Stimulated activated naive CD8-positive, alpha-beta T cell treated with anti-CD3 and anti-CD28 coated beads, Interleukin-15, Interleukin-2, amounts not matched to agents 100 ng/mL and 50 ng/mL, for 24 hours (primary cell): ENCODE measurements at regions not wholly inside any gene's neighbourhood (a gene's known extent, or its start where the extent isn't known, plus 50 kb on each side); places are given as distances from the start of the nearest gene placed in this dataset.
"Not testable (repeated sequence)": the region's sequence is repeated elsewhere in the genome, so short reads cannot be mapped to it uniquely, and the experiment has no call there.

Source experiments
- H3K27ac Mint-ChIP-seq: one replicate; pipeline ENCODE4 v1.8.0; 2021; ENCODE audit warnings: mild to moderate bottlenecking, mixed read lengths
- H3K27me3 Mint-ChIP-seq: one replicate; pipeline ENCODE4 v1.8.0; 2021; ENCODE audit warnings: mixed read lengths
- H3K36me3 Mint-ChIP-seq: one replicate; pipeline ENCODE4 v1.8.0; 2021; ENCODE audit warnings: low read depth, mixed read lengths
- H3K4me1 Mint-ChIP-seq: one replicate; pipeline ENCODE4 v1.8.0; 2021; ENCODE audit warnings: low read depth, mixed read lengths
- H3K4me3 Mint-ChIP-seq: one replicate; pipeline ENCODE4 v1.8.0; 2021; ENCODE audit warnings: mild to moderate bottlenecking, mixed read lengths
- H3K9me3 Mint-ChIP-seq: one replicate; pipeline ENCODE4 v1.8.0; 2021; ENCODE audit warnings: mixed read lengths

- Mint-ChIP-seq H3K36me3 (no peaks in the 10 kb centered on the region), H3K4me3 (no peak overlapping the region), H3K9me3 (peaks cover 3% of the 10 kb centered on the region), H3K27ac (no peak overlapping the region), H3K4me1 (no peaks in the 10 kb centered on the region), H3K27me3 (no peaks in the 10 kb centered on the region)
These were observed 243.6 kb upstream of the MEIS1 start for GRCh38 chr2:66191311-66191710.

- Mint-ChIP-seq H3K4me3 (no peak overlapping the region), H3K27me3 (no peaks in the 10 kb centered on the region), H3K4me1 (no peaks in the 10 kb centered on the region)
These were observed 245.4 kb upstream of the MEIS1 start for GRCh38 chr2:66189553-66189952.

GRCh38 chr2:66186537-66186936 is 248.4 kb upstream of the MEIS1 start:
- no peaks in the 10 kb centered on the region for H3K4me1 Mint-ChIP-seq
- no peaks in the 10 kb centered on the region for H3K36me3 Mint-ChIP-seq
- H3K9me3 Mint-ChIP-seq, result peaks cover 3% of the 10 kb centered on the region
- no peak overlapping the region for H3K27ac Mint-ChIP-seq
- no peak overlapping the region for H3K4me3 Mint-ChIP-seq
- no peaks in the 10 kb centered on the region for H3K27me3 Mint-ChIP-seq

More at GRCh38 chr2:66189553-66189952, 245.4 kb upstream of the MEIS1 start:
- Mint-ChIP-seq H3K36me3 (no peaks in the 10 kb centered on the region), H3K27ac (no peak overlapping the region), H3K9me3 (peaks cover 3% of the 10 kb centered on the region)

GRCh38 chr2:66185497-66186054 is 249.3 kb upstream of the MEIS1 start:
- H3K9me3 Mint-ChIP-seq, result peaks cover 3% of the 10 kb centered on the region
- no peaks in the 10 kb centered on the region for H3K27me3 Mint-ChIP-seq
- H3K4me3 Mint-ChIP-seq, result no peak overlapping the region
- no peak overlapping the region for H3K27ac Mint-ChIP-seq
- no peaks in the 10 kb centered on the region for H3K4me1 Mint-ChIP-seq
- no peaks in the 10 kb centered on the region for H3K36me3 Mint-ChIP-seq

GRCh38 chr2:66177128-66177796 is 257.7 kb upstream of the MEIS1 start:
- H3K4me3 Mint-ChIP-seq, H3K27ac Mint-ChIP-seq, H3K27me3 Mint-ChIP-seq, H3K9me3 Mint-ChIP-seq, H3K4me1 Mint-ChIP-seq, H3K36me3 Mint-ChIP-seq: not testable (repeated sequence)

- no peak overlapping the region for H3K4me3 Mint-ChIP-seq
- H3K36me3 Mint-ChIP-seq, result no peaks in the 10 kb centered on the region
- no peaks in the 10 kb centered on the region for H3K4me1 Mint-ChIP-seq
- H3K27ac Mint-ChIP-seq, result no peak overlapping the region
- H3K9me3 Mint-ChIP-seq, result no peaks in the 10 kb centered on the region
- H3K27me3 Mint-ChIP-seq, result no peaks in the 10 kb centered on the region
These were observed 260.4 kb upstream of the MEIS1 start for GRCh38 chr2:66174491-66174890.

- Mint-ChIP-seq H3K4me3 (no peak overlapping the region), H3K27ac (no peak overlapping the region), H3K36me3 (no peaks in the 10 kb centered on the region), H3K4me1 (no peaks in the 10 kb centered on the region), H3K27me3 (no peaks in the 10 kb centered on the region), H3K9me3 (no peaks in the 10 kb centered on the region)
These were observed 261.3 kb upstream of the MEIS1 start for GRCh38 chr2:66173645-66174044.

GRCh38 chr2:66171530-66171929 is 263.4 kb upstream of the MEIS1 start:
- Mint-ChIP-seq H3K36me3 (no peaks in the 10 kb centered on the region), H3K9me3 (no peaks in the 10 kb centered on the region), H3K27ac (no peak overlapping the region), H3K4me1 (no peaks in the 10 kb centered on the region), H3K4me3 (no peak overlapping the region), H3K27me3 (no peaks in the 10 kb centered on the region)

GRCh38 chr2:66170744-66171330 is 264.1 kb upstream of the MEIS1 start:
- Mint-ChIP-seq H3K4me3 (no peak overlapping the region), H3K36me3 (no peaks in the 10 kb centered on the region), H3K9me3 (no peaks in the 10 kb centered on the region), H3K27ac (no peak overlapping the region), H3K27me3 (no peaks in the 10 kb centered on the region), H3K4me1 (no peaks in the 10 kb centered on the region)

- H3K27ac Mint-ChIP-seq, result no peak overlapping the region
- peaks cover 5% of the 10 kb centered on the region for H3K9me3 Mint-ChIP-seq
- no peaks in the 10 kb centered on the region for H3K27me3 Mint-ChIP-seq
- no peaks in the 10 kb centered on the region for H3K4me1 Mint-ChIP-seq
- H3K4me3 Mint-ChIP-seq, result no peak overlapping the region
- no peaks in the 10 kb centered on the region for H3K36me3 Mint-ChIP-seq
These were observed 265.8 kb upstream of the MEIS1 start for GRCh38 chr2:66169076-66169475.

GRCh38 chr2:66164470-66164869 is 270.5 kb upstream of the MEIS1 start:
- Mint-ChIP-seq H3K36me3 (no peaks in the 10 kb centered on the region), H3K9me3 (peaks cover 15% of the 10 kb centered on the region), H3K4me1 (no peaks in the 10 kb centered on the region), H3K27me3 (no peaks in the 10 kb centered on the region), H3K4me3 (no peak overlapping the region), H3K27ac (no peak overlapping the region)

- Mint-ChIP-seq H3K27me3 (no peaks in the 10 kb centered on the region), H3K4me1 (no peaks in the 10 kb centered on the region), H3K27ac (no peak overlapping the region), H3K4me3 (no peak overlapping the region), H3K36me3 (no peaks in the 10 kb centered on the region), H3K9me3 (peaks cover 36% of the 10 kb centered on the region)
These were observed 278.8 kb upstream of the MEIS1 start for GRCh38 chr2:66156171-66156570.

GRCh38 chr2:66153941-66154340 is 281.0 kb upstream of the MEIS1 start:
- Mint-ChIP-seq H3K27me3 (no peaks in the 10 kb centered on the region), H3K9me3 (peaks cover 34% of the 10 kb centered on the region), H3K36me3 (no peaks in the 10 kb centered on the region), H3K4me1 (no peaks in the 10 kb centered on the region), H3K4me3 (no peak overlapping the region), H3K27ac (no peak overlapping the region)

GRCh38 chr2:66145490-66145889 is 289.4 kb upstream of the MEIS1 start:
- no peak overlapping the region for H3K4me3 Mint-ChIP-seq
- no peaks in the 10 kb centered on the region for H3K36me3 Mint-ChIP-seq
- no peak overlapping the region for H3K27ac Mint-ChIP-seq
- no peaks in the 10 kb centered on the region for H3K27me3 Mint-ChIP-seq
- H3K4me1 Mint-ChIP-seq, result no peaks in the 10 kb centered on the region
- H3K9me3 Mint-ChIP-seq, result peaks cover 3% of the 10 kb centered on the region

- H3K9me3 Mint-ChIP-seq, H3K36me3 Mint-ChIP-seq, H3K27ac Mint-ChIP-seq, H3K4me1 Mint-ChIP-seq, H3K27me3 Mint-ChIP-seq, H3K4me3 Mint-ChIP-seq: not testable (repeated sequence)
These were observed 290.6 kb upstream of the MEIS1 start for GRCh38 chr2:66144324-66144723.
